ENCODE measurements at regions not wholly inside any gene's neighbourhood (a gene's known extent, or its start where the extent isn't known, plus 50 kb on each side); places are given as distances from the start of the nearest gene placed in this dataset.

DNA sequence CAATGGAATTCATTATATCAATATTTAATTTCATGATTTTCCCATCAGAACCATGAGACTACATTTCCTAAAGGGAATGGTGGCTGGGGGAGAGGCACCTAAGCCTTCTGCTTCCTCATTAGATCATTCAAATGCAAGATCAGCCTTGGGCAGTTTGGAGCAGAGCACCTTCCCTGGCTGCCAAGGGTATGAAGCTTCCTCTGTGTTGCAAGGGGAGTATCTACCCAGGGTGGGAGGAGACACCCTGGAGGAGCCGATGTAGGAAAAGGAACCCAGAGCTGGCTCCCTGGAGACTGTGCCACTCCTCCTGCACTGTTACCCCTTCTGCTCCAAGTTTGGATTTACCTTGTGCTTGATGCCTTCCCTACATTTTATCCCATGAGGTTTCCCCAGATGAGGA is 299.7 kb upstream of the PRDM1 start:
- no peak for DNase-seq

DNA sequence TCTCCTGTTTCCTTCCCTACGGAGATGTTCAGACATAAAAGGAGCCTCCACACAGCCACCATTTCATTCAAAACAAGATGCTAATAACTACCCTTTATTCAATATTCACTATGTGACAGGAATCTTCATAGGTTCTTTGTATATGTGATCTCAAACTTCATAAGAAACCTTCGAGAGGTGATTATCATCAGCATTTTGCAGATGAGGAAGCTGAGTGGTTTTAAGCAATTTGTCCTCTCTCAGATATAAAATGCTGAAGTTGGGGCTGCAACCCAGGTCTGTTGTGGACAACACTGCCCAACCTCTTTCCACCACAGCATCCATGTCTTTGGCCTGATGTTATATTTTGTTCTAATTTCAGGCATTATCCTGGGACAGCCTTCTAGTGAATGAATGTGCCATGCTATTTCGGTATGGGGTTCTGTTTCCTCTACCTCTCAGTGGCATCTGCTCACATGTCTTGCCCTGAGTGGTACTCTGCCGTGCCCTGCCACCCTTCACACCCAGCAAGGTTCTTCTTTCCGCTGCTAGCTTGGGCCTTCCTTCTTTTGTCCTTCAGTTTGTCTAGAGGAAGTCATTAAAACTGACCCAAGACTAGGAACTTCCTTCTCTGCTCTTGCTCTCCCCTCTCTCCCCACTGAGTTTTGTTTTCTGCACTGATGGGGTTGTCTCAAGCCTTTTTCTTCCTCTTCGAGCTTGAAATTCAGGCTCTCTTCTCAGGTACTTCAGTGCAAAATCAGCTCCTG is 300.9 kb upstream of the PRDM1 start:
- DNase-seq = no peak

DNA sequence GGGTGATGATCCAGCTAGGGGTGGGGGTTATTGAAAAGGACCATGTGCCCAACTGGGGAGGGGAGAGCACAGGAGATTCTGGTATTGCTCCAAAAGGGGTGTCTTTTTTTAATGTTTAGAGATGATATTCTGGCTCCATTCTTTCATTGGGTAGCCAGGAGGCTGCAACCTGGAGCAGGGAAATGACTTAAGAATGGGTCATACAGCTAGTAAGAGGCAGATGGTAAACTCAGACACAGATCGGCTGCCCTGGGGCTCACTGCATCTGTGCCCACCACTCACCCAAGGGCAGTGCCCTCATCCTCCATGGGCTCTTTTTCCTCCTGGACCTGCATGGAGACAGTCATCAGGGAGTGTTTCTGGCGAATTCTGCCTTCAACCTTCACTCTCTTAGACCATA is 302.0 kb upstream of the PRDM1 start:
- no peak for DNase-seq

- DNase-seq = no peak
These were observed 302.7 kb upstream of the PRDM1 start for GRCh38 chr6:105783333-105783935.

- DNase-seq = no peak
These were observed 304.2 kb upstream of the PRDM1 start for GRCh38 chr6:105781915-105782314.

DNA sequence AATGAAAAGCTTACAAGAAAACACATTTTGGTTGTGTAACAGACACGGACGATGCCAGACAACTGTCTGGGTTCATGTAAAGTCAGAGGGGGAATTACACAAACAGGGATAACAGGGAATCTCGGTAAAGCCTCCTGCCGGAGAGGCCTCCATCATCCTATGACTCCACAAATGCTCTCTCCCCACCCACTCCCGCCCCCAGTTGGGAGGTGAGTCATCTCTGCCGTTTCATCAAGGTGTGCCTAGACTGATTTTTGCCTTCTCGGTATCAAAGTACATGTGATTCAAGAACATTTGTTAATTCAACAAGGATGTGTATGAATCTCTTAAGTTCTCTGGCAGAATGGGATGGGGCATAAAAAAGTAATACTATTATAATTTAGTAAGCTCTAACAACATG is 304.9 kb upstream of the PRDM1 start:
- DNase-seq = no peak

DNA sequence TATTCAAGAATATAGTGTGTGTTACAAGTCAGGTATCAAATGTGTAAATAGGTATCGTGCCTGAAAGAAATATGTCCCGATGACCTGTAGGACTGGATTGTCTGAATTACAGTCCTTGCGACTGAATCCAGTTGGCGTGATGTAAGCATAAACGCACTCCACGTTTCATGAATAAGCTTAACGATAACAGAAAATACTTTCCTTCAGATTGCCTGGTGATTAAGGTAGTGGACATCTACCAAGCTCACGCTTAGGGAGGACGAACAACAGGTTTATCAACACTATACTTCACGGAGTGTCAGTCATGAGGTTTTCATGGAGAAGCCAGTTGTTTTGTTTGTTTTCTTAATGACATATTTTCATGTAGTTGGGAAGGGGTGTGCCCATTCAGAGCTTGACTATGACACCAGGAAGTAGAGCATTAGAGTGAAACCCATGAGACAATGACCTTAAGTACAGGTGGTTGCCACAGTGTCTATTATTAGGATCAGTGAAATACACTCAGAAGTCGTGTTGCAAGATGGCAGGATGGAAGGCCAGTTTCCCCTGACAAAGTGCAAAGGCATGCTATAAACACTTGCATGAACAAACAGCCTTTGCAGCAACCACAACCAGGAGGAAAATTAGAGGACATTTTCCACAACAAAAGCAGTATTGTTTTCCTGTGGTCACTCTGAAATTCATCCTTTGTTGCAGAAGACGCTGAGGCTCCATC is 305.8 kb upstream of the PRDM1 start:
- no peak for DNase-seq

GRCh38 chr6:105779110-105779509 is 307.0 kb upstream of the PRDM1 start:
- DNase-seq = no peak

DNA sequence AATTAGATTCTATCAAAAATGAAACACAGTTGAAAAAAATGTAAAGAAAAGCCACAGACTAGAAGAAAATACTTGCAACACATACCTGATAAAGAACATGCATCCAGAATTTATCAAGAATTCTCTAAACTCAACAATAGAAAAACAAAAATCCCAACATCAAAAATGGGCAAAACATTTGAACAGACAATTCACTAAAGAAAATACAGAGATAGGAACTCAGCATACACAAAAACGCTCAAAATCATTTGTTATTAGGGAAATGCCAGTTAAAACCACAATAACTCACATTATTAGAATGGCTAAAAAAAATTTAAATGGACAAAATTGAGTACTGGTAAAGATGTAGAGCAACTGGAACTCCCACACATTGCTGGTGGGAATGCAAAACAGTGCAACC is 311.0 kb upstream of the PRDM1 start:
- no peak for DNase-seq

DNA sequence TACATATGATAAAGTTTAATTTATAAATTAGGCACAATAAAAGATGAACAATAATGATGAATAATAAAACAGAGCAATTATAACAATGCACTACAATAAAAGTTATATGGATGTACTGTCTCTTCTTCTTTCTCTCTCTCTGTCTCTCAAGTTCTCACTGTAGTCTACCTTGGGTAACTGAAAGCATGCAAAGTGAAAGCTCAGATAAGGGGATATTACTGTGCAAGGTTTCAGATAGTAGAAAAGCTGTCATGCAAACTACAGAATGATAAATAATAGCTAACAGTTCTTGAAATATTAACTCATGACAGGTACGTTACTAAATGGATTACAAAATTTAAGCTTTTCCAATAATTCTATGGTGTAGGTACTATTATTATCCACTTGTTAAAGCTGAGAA is 311.9 kb upstream of the PRDM1 start:
- no peak for DNase-seq

- DNase-seq = no peak
These were observed 314.7 kb upstream of the PRDM1 start for GRCh38 chr6:105771313-105771970.

GRCh38 chr6:105769987-105770386 is 316.1 kb upstream of the PRDM1 start:
- DNase-seq = no peak

DNA sequence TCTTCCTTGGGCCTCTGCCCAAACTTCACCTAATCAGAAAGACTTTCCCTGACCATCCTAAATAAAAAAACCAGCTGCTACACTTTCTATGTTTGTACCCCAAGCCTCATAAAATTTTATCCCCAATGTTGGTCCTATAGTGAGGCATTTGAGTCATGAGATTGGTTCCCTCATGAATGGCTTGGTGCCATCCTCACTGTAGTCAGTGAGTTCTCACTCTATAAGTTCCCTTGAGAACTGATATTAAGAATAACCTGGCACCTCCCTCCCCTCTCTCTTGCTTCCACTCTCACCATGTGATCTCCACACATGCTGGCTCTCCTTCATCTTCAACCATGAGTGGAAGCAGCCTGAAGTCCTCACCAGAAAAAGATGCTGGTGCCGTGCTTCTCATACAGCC is 316.9 kb upstream of the PRDM1 start:
- no peak for DNase-seq

- no peak for DNase-seq
These were observed 318.6 kb upstream of the PRDM1 start for GRCh38 chr6:105767541-105767940.

DNA sequence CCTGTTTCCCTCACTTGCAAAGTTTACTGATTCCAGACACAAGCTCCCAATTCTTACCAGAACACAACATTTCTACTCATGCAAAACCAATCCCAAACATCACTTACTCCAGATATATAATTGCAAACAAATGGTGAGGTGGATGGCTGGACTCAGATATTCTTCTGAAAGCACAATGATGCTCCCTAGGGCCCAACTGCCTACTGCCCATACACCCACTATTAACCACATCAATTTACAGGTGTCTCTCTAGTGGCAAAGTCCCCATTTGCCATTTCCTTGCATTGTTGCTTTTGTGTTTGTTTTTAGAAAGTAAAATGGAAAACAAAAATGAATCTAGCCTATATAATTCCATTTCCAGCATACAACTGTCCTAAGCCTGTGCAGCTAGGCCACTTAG is 320.9 kb upstream of the PRDM1 start:
- DNase-seq = no peak

- no peak for DNase-seq
These were observed 321.8 kb upstream of the PRDM1 start for GRCh38 chr6:105764315-105764714.

DNA sequence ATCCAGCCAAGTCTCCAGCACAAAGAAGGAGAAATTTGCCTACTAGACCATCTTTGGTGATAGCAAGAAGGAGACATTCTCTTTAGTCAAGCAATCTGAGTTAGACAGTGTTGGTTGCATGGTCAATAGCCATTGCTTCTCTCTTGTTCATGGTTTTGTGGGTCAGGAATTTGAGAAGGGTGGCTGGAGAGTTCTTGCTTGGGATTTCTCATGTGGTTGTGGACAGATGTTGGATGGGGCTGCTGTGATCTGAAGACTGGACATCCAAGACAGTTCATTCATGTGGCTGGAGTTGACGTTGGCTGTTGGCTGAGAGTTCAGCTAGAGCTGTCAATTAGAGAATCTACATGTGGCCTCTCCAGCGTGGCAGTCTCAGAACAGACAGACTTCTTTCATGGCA is 322.3 kb upstream of the PRDM1 start:
- DNase-seq = no peak

DNA sequence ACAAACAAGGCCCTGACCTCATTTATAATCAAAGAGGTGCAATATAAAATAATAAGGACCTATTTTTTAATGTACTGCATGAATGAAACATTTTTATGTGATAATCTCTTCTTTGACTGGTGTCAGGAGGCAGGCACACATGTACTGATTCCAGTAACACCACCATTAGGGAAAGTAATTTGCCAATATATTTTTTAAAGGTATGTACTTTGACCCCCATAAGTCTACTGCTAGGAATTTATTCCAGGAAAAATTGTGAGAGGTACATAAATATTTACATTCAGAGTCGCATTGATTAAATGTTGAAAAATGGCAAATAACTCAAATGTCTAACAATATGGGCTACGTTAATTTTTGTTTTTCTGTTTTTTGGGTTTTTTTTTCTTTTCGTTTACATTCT is 325.4 kb upstream of the PRDM1 start:
- DNase-seq = no peak

- DNase-seq = peak; percentile 10
These were observed 326.2 kb upstream of the PRDM1 start for GRCh38 chr6:105759946-105760345.

DNA sequence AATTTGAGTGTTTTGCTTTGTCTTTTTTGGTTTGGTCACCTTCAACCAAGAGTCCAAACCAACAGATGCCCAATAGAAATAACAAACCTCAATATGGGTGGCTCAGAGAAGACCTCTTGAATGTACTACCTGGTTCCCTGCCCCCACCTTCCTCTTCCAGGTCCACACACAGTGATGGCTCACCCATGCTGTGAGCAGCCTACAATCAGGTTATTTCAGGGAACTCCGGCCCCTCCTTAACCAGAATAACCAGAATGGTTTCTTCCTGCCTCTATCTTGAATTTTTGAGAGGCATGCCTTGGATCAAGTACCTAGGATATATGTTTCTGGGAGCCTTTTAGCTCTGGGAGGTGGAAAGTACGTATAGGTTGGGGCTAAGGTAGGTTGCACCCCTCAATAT is 327.1 kb upstream of the PRDM1 start:
- peak; percentile 42 for DNase-seq

GRCh38 chr6:105757512-105758200 is 328.5 kb upstream of the PRDM1 start:
- DNase-seq = peak; percentile 69

- DNase-seq = no peak
These were observed 330.3 kb upstream of the PRDM1 start for GRCh38 chr6:105755885-105756284.

DNA sequence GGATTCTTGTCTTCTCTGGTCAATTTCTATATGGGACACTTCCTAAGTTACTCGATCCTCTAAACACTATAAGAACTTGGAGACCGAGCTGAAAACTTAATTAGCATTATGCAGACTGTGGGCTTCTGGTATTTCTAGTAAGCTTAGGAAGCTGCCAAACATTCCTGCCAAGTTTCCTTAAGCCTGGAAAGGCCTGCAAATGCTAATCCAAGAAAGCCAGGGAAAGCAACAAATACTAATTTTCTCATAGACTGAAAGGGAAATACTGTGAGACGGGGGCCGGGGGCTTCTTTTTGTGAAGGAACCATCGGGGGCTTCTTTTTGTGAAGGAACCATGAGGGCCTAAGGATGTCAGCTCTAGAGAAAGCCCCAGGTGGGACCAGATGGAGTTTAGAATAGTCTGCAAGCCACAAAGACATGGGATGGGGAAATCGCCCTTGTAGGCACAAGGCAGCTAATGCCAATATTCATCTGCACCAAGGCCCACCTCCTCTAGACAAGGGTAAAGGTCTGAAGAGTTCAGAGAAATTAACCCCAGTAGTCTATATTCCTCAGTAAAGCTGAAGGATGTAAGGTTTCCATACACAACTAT is 332.4 kb upstream of the PRDM1 start:
- no peak for DNase-seq

Data from NCI-H510A treated with DMSO at 0.1 percent for 48 hours (cell line).